Fibroblast of mammary gland (primary cell): ENCODE measurements at regions not wholly inside any gene's neighbourhood (a gene's known extent, or its start where the extent isn't known, plus 50 kb on each side); places are given as distances from the start of the nearest gene placed in this dataset.
"Not testable (repeated sequence)": the region's sequence is repeated elsewhere in the genome, so short reads cannot be mapped to it uniquely, and the experiment has no call there.

Source experiments
- DNase-seq: peaks from one replicate; pipeline ENCODE4 v3.0.0-alpha.2; 2010; ENCODE audit warnings: low read depth
- H3K4me3 ChIP-seq: 2 replicates; pipeline ENCODE4 v1.5.1; 2011; ENCODE audit warnings: low read depth, mild to moderate bottlenecking, low read length, moderate library complexity; ENCODE audit not compliant: control insufficient read depth
- TF ChIP-seq, protein P1 (sequence below): conservative IDR thresholded peaks from 2 replicates; pipeline ENCODE4 v1.5.1; 2011; ENCODE audit warnings: low read depth, low read length, inconsistent platforms; ENCODE audit not compliant: control insufficient read depth, insufficient read depth

DNA sequence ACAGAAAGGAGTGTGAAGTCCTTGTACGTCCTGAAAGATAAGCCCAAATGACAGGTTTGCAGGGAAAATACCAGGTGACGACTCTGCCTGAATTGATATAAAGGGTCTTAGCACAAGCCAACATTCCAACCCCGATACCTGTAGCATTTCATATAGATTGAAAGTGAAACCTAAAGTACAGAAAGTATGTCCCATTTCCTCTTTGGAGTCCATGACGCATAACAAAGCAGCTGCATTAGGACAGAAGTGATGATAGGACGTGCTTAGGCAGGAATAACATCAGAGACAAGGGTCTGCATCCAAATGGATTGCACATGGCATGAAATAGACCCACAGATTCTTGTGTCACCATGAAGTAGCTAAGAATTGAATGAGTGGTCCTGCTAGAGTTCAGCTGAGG is 187.0 kb upstream of the ROBO1 start:
- no peak overlapping the region for H3K4me3 ChIP-seq
- TF ChIP-seq, protein P1, sequence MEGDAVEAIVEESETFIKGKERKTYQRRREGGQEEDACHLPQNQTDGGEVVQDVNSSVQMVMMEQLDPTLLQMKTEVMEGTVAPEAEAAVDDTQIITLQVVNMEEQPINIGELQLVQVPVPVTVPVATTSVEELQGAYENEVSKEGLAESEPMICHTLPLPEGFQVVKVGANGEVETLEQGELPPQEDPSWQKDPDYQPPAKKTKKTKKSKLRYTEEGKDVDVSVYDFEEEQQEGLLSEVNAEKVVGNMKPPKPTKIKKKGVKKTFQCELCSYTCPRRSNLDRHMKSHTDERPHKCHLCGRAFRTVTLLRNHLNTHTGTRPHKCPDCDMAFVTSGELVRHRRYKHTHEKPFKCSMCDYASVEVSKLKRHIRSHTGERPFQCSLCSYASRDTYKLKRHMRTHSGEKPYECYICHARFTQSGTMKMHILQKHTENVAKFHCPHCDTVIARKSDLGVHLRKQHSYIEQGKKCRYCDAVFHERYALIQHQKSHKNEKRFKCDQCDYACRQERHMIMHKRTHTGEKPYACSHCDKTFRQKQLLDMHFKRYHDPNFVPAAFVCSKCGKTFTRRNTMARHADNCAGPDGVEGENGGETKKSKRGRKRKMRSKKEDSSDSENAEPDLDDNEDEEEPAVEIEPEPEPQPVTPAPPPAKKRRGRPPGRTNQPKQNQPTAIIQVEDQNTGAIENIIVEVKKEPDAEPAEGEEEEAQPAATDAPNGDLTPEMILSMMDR, result no peak
- no peak for DNase-seq

DNA sequence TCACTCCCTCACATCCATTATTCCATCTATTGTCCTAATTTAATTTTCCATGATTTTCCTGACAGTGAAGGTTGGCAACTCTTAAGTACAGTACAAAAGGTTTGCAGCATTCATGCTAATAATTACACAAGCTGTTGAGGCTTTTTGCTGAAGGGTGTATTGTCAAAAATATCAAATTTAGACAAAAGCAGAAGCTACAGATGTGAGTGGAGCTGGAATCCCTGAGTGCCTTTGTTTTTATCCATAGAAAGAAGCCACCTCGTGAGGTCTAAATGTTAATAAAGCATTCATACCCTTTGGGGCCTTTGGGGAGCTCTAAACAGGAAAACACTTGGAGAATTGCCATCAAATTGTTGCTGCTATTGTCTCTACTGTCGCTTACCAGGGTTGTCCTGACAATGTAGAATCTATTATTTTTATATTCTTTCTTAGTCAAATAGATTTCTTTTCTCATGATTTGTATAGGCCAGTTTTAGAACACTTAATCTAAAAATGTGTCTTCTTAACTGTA is 185.8 kb upstream of the ROBO1 start:
- DNase-seq, result no peak
- TF ChIP-seq, protein P1, result no peak
- H3K4me3 ChIP-seq, result no peak overlapping the region

DNA sequence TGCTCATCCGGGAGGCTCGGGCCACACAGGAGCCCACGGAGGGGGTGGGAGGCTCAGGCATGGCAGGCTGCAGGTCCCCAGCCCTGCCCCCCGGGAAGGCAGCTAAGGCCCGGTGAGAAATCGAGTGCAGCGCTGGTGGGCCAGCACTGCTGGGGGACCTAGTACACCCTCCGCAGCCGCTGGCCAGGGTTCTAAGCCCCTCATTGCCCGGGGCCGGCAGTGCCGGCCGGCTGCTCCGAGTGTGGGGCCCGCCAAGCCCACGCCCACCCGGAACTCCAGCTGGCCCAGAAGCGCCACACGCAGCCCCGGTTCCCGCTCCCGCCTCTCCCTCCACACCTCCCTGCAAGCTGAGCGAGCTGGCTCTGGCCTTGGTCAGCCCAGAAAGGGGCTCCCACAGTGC is 183.6 kb upstream of the ROBO1 start:
- not testable (repeated sequence) for H3K4me3 ChIP-seq, DNase-seq

DNA sequence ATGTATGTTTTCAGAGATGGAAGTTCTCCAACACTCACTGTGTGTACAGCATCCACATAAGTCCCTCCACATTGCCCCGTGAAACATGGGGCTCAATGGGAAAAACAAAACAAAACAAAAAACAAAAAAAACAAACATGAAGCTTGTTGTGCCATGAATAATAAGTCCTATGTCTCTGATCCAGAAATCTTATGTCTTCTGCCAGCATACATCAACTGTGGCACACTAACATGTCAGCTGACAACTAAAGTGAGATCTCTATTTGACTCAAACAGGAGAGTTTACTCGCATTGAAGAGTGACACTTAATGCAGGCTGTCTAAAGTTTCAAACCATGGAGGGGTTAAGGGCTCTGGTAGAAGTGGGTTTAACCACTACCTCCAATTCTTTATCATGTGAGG is 180.2 kb upstream of the ROBO1 start:
- TF ChIP-seq, protein P1, result no peak
- H3K4me3 ChIP-seq, result no peak overlapping the region
- no peak for DNase-seq

DNA sequence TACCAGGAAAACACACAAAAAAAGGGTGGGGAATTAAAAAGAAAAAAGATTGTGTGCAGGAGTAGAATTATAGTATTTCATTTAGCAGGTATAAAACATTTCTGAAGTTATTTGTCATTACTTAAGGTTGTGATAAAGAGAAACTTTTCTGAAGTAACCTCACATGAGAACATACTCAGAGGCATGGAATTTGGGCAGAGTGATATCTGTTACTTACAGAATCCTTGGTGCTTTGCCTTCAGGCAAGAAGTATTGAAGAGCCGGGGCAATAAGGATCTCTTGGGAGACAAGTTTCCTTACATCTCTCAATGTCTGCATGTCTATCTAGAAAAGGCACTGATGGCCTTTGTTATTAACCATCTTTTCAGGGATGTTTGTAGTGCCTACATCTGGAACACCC is 179.7 kb upstream of the ROBO1 start:
- no peak overlapping the region for H3K4me3 ChIP-seq
- TF ChIP-seq, protein P1, result no peak
- no peak for DNase-seq

DNA sequence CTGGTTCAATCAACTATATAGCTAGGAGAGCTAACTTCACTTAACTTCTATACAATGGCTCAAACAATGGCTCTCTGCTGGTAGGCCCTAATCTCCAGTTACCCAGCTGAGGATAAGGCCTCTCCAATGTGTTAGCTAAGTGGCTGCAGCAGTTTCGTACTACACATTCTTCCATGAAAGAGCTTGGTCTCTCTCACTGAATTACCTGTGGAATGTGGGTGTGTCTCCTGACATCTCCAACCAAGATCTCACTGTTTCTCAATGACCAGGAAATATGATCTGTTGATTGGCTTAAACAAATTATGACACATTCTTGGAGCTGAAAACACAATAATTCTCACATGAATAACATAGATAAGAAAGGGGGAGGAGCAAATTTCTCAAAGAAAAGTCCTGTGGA is 169.8 kb upstream of the ROBO1 start:
- TF ChIP-seq, protein P1, result no peak
- no peak for DNase-seq
- no peak overlapping the region for H3K4me3 ChIP-seq

DNA sequence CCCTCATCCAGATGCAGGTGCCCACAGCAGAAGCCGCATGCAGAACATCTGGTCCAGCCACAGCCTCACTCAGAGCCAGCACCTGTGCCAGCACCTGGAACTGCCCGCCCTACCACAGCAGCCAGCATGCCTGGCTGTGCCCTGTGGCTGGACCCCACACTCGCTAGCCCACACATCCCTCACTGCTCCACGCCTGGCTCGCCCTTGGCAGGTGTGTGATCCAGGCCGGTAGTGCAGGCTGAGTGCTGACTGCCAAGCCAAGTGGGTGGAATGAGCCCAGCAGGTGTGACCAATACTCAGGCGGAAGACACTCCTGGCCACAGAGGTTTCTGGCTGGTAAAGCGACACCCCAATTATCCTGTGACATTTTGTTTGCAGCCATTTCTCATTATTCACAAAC is 162.4 kb upstream of the ROBO1 start:
- H3K4me3 ChIP-seq, result no peak overlapping the region
- TF ChIP-seq, protein P1, result no peak
- no peak for DNase-seq
